H1 (cell line): ENCODE measurements at regions not wholly inside any gene's neighbourhood (a gene's known extent, or its start where the extent isn't known, plus 50 kb on each side); places are given as distances from the start of the nearest gene placed in this dataset.

Source experiments
- CTCF ChIA-PET: fragments of 300-600 bp; sonication (Branson Sonifier 250); formaldehyde crosslinking; loops from one replicate; lab custom pipeline; 2021; ENCODE audit not compliant: partially characterized antibody; lab: Charles Lee
- POLR2A ChIA-PET: fragments of 300-600 bp; sonication (Branson Sonifier 250); formaldehyde crosslinking; loops from one replicate; lab custom pipeline; 2021; ENCODE audit warnings: inconsistent platforms; ENCODE audit not compliant: partially characterized antibody; lab: Charles Lee
- DNase-seq, 2 experiments: peaks; one replicate each; pipeline versions ENCODE4 v3.0.0 to v3.0.0-alpha.2; 2010 to 2022; ENCODE audit warnings: low spot score in 2 of 2, low read depth in 1 of 2, mixed read lengths in 1 of 2
- FAIRE-seq: peaks from 2 replicates; lab custom pipeline; 2011; peaks lifted over from hg19 to GRCh38; lab: Jason Lieb, UNC
- H2AFZ ChIP-seq: 2 replicates; pipeline ENCODE4 v1.8.1; 2012; ENCODE audit warnings: low read length, inconsistent platforms
- H2AK5ac ChIP-seq: 2 replicates; pipeline ENCODE4 v1.6.1; 2013; ENCODE audit warnings: low read depth, low read length
- H2BK120ac ChIP-seq: replicated peaks from 2 replicates; pipeline ENCODE3; 2013; ENCODE audit warnings: low read depth, low read length, inconsistent platforms
- H2BK12ac ChIP-seq: 2 replicates; pipeline ENCODE4 v1.6.1; 2013; ENCODE audit warnings: low read depth, low read length
- H2BK15ac ChIP-seq: 2 replicates; pipeline ENCODE4 v1.6.1; 2013; ENCODE audit warnings: low read length
- H2BK20ac ChIP-seq: 2 replicates; pipeline ENCODE4 v1.6.1; 2013; ENCODE audit warnings: low read length
- H2BK5ac ChIP-seq: 2 replicates; pipeline ENCODE4 v1.6.1; 2013; ENCODE audit warnings: low read depth, low read length
- H3K14ac ChIP-seq: 2 replicates; pipeline ENCODE4 v1.6.1; 2013; ENCODE audit warnings: inconsistent platforms; ENCODE audit not compliant: insufficient read length
- H3K18ac ChIP-seq: 2 replicates; pipeline ENCODE4 v1.6.1; 2013; ENCODE audit warnings: low read length; ENCODE audit errors: extremely low read depth
- H3K23ac ChIP-seq: 2 replicates; pipeline ENCODE4 v1.6.1; 2013; ENCODE audit warnings: inconsistent platforms; ENCODE audit not compliant: insufficient read length
- H3K23me2 ChIP-seq: 2 replicates; pipeline ENCODE4 v1.6.1; 2013; ENCODE audit warnings: low read depth, low read length
- H3K27ac ChIP-seq: 2 replicates; pipeline ENCODE4 v1.6.1; 2011; ENCODE audit warnings: low read depth, low read length, inconsistent platforms
- H3K27me3 ChIP-seq, 4 experiments: replicated peaks in 1 of 4; 1 replicate in 1 of 4; 2 replicates in 3 of 4; pipeline versions ENCODE4 v1.6.1 to v1.8.1; 2011 to 2013; ENCODE audit warnings: low read length in 3 of 4, mild to moderate bottlenecking in 3 of 4, inconsistent platforms in 2 of 4, mixed read lengths in 2 of 4, moderate library complexity in 1 of 4; ENCODE audit not compliant: control insufficient read depth in 3 of 4, insufficient read depth in 3 of 4; ENCODE audit errors: extremely low read depth in 1 of 4
- H3K36me3 ChIP-seq, 4 experiments: 2 replicates each; pipeline versions ENCODE4 v1.6.1 to v1.8.1; 2011 to 2013; ENCODE audit warnings: mild to moderate bottlenecking in 4 of 4, low read length in 3 of 4, moderate library complexity in 2 of 4, control low read depth in 1 of 4, inconsistent platforms in 1 of 4; ENCODE audit not compliant: insufficient read depth in 4 of 4, control insufficient read depth in 2 of 4
- H3K4ac ChIP-seq: replicated peaks from 2 replicates; pipeline ENCODE3; 2013; ENCODE audit warnings: low read length, low read depth, mixed read lengths, inconsistent platforms; ENCODE audit not compliant: insufficient read length
- H3K4me1 ChIP-seq, 4 experiments: replicated peaks in 1 of 4; 1 replicate in 1 of 4; 2 replicates in 3 of 4; pipeline versions ENCODE4 v1.6.1 to v1.8.1; 2011 to 2013; ENCODE audit warnings: low read length in 3 of 4, inconsistent platforms in 2 of 4, mixed read lengths in 1 of 4; ENCODE audit not compliant: insufficient read depth in 4 of 4, control insufficient read depth in 3 of 4
- H3K4me2 ChIP-seq, 2 experiments: 2 replicates each; pipeline versions ENCODE4 v1.6.1 to v1.8.1; 2011 to 2013; ENCODE audit warnings: low read depth in 2 of 2, low read length in 2 of 2, control low read depth in 1 of 2, inconsistent platforms in 1 of 2, mild to moderate bottlenecking in 1 of 2; ENCODE audit not compliant: insufficient read depth in 1 of 2
- H3K4me3 ChIP-seq, 4 experiments: fragments of 200-600, 300-600 bp in 1 of 4; sonication (generic), shearing (Covaris generic), sonication (Bioruptor Twin) in 1 of 4; 2 replicates each; pipeline versions ENCODE4 v1.5.1 to v1.8.1; 2011 to 2016; ENCODE audit warnings: low read length in 4 of 4, low read depth in 3 of 4, control low read depth in 2 of 4, inconsistent platforms in 2 of 4, mild to moderate bottlenecking in 2 of 4, mixed read lengths in 1 of 4, moderate library complexity in 1 of 4; ENCODE audit not compliant: insufficient read depth in 2 of 4; ENCODE audit errors: extremely low read depth in 1 of 4
- H3K56ac ChIP-seq: replicated peaks from 2 replicates; pipeline ENCODE3; 2013; ENCODE audit warnings: low read depth, mild to moderate bottlenecking, mixed read lengths, low read length, inconsistent platforms; ENCODE audit not compliant: insufficient read length
- H3K79me1 ChIP-seq: 2 replicates; pipeline ENCODE4 v1.6.1; 2013; ENCODE audit warnings: low read depth, low read length, control low read depth
- H3K79me2 ChIP-seq, 2 experiments: 2 replicates each; pipeline versions ENCODE4 v1.6.1 to v1.8.1; 2012 to 2013; ENCODE audit warnings: low read length in 2 of 2, mild to moderate bottlenecking in 2 of 2, inconsistent platforms in 1 of 2; ENCODE audit not compliant: insufficient read depth in 2 of 2, control insufficient read depth in 1 of 2
- H3K9ac ChIP-seq, 4 experiments: replicated peaks in 1 of 4; 1 replicate in 1 of 4; 2 replicates in 3 of 4; pipeline versions ENCODE4 v1.6.1 to v1.8.1; 2011 to 2013; ENCODE audit warnings: low read depth in 3 of 4, low read length in 3 of 4, control low read depth in 2 of 4, mild to moderate bottlenecking in 2 of 4, moderate library complexity in 2 of 4, inconsistent platforms in 1 of 4; ENCODE audit errors: extremely low read depth in 1 of 4
- H3K9me3 ChIP-seq, 2 experiments: 2 replicates each; pipeline versions ENCODE4 v1.6.1 to v1.8.1; 2012 to 2013; ENCODE audit warnings: mild to moderate bottlenecking in 2 of 2, moderate library complexity in 2 of 2, control low read depth in 1 of 2, inconsistent platforms in 1 of 2, low read depth in 1 of 2, low read length in 1 of 2, mixed read lengths in 1 of 2; ENCODE audit not compliant: insufficient read depth in 2 of 2
- H4K20me1 ChIP-seq, 2 experiments: replicated peaks in 1 of 2; 2 replicates each; pipeline versions ENCODE3 to v1.8.1; 2011 to 2013; ENCODE audit warnings: inconsistent platforms in 2 of 2, low read length in 2 of 2, mild to moderate bottlenecking in 1 of 2; ENCODE audit not compliant: insufficient read depth in 2 of 2, control insufficient read depth in 1 of 2
- H4K5ac ChIP-seq: 2 replicates; pipeline ENCODE4 v1.6.1; 2013; ENCODE audit warnings: low read length, low read depth, mixed read lengths, inconsistent platforms; ENCODE audit not compliant: insufficient read length
- H4K8ac ChIP-seq: 2 replicates; pipeline ENCODE4 v1.8.0; 2013; ENCODE audit warnings: mild to moderate bottlenecking, moderate library complexity, low read length, inconsistent platforms; ENCODE audit not compliant: insufficient read depth; ENCODE audit errors: extremely low read depth
- H4K91ac ChIP-seq: replicated peaks from 2 replicates; pipeline ENCODE3; 2013; ENCODE audit warnings: low read length, mixed read lengths, inconsistent platforms; ENCODE audit not compliant: insufficient read length
- JUND ChIP-seq: IDR thresholded peaks from 2 replicates; pipeline ENCODE4 v1.6.1; 2011; ENCODE audit warnings: mild to moderate bottlenecking, improper control_type of control experiment, low read length
- KDM4A ChIP-seq: IDR thresholded peaks from one replicate; pipeline ENCODE4 v1.7.1; 2012; ENCODE audit warnings: low read depth, mild to moderate bottlenecking, moderate library complexity, low read length, inconsistent platforms; ENCODE audit not compliant: severe bottlenecking
- SP4 ChIP-seq: IDR thresholded peaks from 2 replicates; pipeline ENCODE4 v1.6.1; 2012; ENCODE audit warnings: low read length, inconsistent platforms
- TBP ChIP-seq: IDR thresholded peaks from 2 replicates; pipeline ENCODE4 v1.6.1; 2011; ENCODE audit warnings: low read depth, low read length, improper control_type of control experiment
- WGBS, 2 experiments: shearing (Covaris generic) in 1 of 2; methylation state at CpG; one replicate each; pipeline versions ENCODE4 v1.1.6 to v1.1.7; 2013 to 2015; ENCODE audit warnings: low lambda C conversion rate in 2 of 2, mixed read lengths in 2 of 2, inconsistent platforms in 1 of 2, low coverage in 1 of 2, missing lambda C conversion rate in 1 of 2; ENCODE audit not compliant: insufficient replicate concordance in 2 of 2, insufficient coverage in 1 of 2, insufficient read length in 1 of 2; ENCODE audit errors: extremely low coverage in 1 of 2, missing lambda C conversion rate in 1 of 2; 5-methylcytosine and 5-hydroxymethylcytosine counted together

DNA sequence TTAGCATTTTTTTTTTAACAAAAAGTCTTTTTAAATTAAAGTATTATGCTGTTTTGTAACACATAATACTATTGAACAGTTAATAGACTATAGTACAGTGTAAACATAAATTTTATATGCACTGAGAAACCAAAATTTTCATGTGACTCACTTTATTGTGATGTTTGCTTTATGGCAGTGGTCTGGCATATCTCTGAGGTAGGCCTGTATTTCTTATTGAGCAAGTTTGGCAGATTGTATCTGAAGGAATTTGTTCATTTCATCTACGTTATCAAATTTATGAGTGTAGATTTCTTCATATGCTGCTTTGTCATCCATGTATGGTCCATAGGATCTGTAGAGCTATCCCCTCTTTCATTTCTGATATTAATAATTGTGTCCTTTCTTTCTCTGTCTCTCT lies 78.8 kb upstream of the PDE3A start:
- Histone ChIP-seq H2BK15ac (no peak overlapping the region), H2BK12ac (no peak overlapping the region), H2BK5ac (no peak overlapping the region), H3K79me1 (no peaks in the 10 kb centered on the region), H4K8ac (no peak overlapping the region), H3K9ac (no peak overlapping the region), H4K20me1 (no peaks in the 10 kb centered on the region), H3K4me2 (no peak overlapping the region), H2AK5ac (no peak overlapping the region), H3K9me3 (no peaks in the 10 kb centered on the region; a peak in 1 of 4 replicates), H2AFZ (no peak overlapping the region), H3K56ac (no peak overlapping the region), H2BK120ac (no peak overlapping the region), H3K36me3 (no peaks in the 10 kb centered on the region), H3K18ac (no peak overlapping the region), H3K27ac (no peak overlapping the region), H4K5ac (no peak overlapping the region), H3K14ac (no peak overlapping the region), H3K23me2 (no peaks in the 10 kb centered on the region), H3K4ac (no peak overlapping the region), H4K91ac (no peak overlapping the region), H3K4me1 (no peaks in the 10 kb centered on the region), H3K79me2 (no peaks in the 10 kb centered on the region), H3K4me3 (no peak overlapping the region), H2BK20ac (no peak overlapping the region), H3K23ac (no peak overlapping the region), H3K27me3 (no peaks in the 10 kb centered on the region)
- CTCF ChIA-PET = no interaction called here
- WGBS, 2 experiments = 92% methylated on average over 1 of the region's 1 CpG; no CpG with 5 or more reads in 1 of the 2 experiments
- DNase-seq = no peak
- TF ChIP-seq JUND (no peak), SP4 (no peak), TBP (no peak), KDM4A (no peak)
- POLR2A ChIA-PET = no interaction called here
- no peak for FAIRE-seq
